GM21381 (cell line): ENCODE measurements at regions not wholly inside any gene's neighbourhood (a gene's known extent, or its start where the extent isn't known, plus 50 kb on each side); places are given as distances from the start of the nearest gene placed in this dataset.
"Not testable (repeated sequence)": the region's sequence is repeated elsewhere in the genome, so short reads cannot be mapped to it uniquely, and the experiment has no call there.

Experiments used
- ATAC-seq: cut with Tn5 transposase; IDR thresholded peaks from one replicate; pipeline ENCODE4 v1.9.1; 2021; ENCODE audit warnings: mild to moderate bottlenecking, moderate library complexity; ENCODE audit not compliant: unreplicated experiment

DNA sequence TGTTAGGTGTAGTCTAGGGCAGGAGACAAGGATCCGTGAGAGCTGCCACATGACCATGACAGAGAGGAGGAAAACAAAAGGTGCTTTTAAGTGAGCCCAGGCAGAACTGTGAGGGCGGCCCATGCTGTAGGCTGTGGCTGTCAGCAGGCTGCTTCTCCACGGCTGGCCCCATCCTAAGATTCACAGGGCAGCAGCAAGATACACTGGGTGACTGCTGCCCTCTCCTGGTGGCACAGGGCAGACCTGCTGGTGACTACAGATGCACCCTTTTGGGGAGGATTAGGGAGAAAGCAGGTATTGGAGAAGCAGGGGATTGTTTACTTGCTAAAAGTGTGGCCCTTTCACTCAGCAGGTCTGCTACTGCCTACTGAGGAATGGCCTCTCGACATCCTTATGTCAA is 112.2 kb upstream of the CCZ1B start:
- not testable (repeated sequence) for ATAC-seq

DNA sequence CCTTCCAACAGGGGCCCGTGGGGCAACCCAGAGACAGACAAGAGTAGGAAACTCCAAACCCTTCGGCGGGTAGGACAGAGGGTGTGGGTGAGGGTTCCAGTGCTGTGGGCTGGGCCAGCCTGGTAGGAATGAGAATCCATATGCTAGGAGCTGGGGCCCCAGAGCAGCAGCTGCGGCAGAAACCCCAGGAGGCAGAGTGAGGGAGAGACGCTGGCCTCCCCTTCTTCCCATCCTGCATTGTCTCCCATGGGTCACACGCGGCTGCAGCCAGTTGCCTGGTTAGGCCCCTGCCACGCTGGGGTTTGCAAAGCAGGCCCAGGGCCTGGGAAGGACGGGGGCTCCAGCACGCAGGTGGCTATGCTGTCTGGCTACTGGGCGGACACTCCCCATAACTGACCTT is 113.1 kb upstream of the CCZ1B start:
- not testable (repeated sequence) for ATAC-seq

DNA sequence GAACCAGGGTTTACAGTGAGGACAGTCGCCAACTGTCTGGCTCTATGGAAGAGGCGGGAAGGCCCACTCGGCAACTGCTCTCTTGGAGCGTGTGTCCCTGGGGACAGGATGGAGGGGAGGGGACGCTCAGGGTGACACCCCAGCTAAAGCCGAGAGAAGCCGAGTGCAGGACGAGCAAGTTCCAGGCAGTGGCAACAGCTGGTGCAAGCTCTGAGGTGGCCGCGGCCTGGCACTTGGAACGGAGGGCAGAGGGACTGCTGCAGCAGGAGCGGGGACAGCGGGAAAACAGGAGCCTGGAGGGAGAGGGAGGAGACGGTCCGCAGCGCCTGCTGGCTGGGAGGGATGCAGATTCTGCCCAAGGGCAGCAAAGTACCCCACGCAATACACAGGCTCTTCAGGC is 113.8 kb upstream of the CCZ1B start:
- not testable (repeated sequence) for ATAC-seq

DNA sequence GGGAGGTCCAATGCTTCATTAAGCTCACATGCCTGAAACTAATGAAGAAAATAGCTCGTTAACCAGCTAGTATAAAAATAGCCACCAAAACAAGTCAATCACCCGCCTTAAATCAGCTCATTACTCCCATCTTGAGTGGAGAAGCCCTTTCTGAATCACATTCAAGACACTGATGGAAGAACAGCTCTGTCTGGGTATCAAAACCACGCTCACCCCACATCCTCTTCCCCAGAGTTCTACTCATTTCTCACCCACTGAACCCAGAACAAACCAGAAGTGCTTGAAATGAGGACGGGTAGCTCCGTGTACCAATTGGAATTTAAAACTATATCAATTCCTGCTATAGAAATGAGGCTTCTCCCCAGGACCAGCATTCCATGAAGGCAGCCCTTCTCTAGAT is 120.8 kb upstream of the CCZ1B start:
- not testable (repeated sequence) for ATAC-seq

DNA sequence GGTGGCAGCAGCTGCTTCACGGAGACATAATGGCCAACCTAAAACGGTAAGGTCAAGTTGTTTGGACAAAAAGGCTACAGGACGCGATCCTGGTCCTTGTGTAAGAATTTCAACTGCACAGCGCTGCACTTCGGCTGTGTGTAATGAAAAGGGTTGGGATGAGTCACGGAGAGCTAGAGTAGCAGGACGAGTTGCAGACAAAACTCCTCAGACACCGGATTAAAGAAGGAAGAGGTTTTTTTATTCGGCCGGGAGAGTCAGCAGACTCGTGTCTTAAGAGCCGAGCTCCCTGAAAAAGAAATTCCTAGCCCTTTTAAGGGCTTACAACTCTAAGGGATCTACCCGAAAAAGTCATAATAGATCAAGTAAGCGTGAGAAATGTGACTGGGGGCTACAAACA is 124.2 kb upstream of the CCZ1B start:
- ATAC-seq = not testable (repeated sequence)

DNA sequence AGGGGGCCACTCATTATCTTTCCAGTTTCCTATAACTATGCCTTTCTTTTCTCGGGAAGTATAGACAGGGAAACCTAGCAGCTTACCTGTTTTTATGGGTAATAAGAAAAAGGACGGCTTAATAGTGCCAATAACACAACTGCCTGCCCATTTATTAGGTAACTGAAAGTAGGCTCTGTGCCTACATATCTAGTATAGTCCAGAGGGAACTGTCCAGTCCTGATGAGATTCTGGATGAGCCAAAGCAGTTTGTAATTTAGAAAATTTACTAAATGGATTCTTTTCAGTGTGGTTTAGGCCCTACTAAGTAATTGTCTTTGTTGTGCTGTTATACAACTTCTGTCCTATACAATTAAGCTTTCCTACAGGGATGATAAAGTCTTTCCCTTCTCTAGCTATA is 125.5 kb upstream of the CCZ1B start:
- ATAC-seq = not testable (repeated sequence)

DNA sequence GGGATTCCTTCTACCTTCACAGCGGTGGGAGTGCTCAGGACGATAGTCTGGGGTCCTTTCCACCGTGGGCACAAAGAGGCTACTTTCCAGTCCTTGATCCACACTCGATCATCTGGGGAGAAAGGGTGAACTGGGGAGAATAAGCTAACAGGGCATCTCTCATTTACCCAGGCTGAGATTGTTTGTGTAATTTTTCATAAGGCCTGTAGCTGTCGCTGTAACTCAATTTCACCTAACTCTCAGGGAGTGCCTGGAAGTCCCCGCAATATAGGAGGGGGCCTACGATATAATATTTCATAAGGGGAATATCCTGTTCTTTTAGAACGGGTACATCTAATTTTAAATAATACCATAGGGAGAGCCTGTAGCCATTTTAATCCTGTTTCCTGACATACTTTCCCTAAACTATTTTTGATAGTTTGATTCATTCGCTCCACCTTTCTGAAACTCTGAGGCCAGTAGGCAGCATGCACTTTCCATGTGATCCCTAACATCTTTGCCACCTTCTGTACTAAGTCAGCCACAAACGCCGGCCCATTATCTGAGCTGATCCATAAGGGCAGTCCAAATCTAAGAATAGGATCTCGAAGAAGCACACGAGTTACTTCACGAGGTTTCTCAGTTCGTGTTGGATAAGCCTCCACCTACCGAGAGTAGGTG is 127.2 kb upstream of the CCZ1B start:
- ATAC-seq = not testable (repeated sequence)

DNA sequence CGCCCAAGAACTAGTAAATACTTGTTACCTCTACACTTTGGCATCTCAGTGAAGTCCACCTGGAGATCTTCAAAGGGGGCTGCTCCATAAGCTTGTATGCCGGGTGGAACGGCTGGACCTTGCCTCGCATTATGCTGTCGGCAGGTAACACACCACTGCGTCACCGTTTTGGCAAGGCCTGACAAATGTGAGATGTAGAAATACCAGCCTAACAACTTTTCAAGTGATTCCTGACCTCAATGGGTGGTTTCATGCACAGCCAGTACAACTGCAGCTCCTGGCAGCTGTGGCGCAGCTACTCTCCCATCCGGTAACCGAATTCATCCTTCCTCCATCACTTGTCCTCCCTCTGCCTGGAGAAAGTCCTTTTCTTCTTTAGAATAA is 127.7 kb upstream of the CCZ1B start:
- not testable (repeated sequence) for ATAC-seq

DNA sequence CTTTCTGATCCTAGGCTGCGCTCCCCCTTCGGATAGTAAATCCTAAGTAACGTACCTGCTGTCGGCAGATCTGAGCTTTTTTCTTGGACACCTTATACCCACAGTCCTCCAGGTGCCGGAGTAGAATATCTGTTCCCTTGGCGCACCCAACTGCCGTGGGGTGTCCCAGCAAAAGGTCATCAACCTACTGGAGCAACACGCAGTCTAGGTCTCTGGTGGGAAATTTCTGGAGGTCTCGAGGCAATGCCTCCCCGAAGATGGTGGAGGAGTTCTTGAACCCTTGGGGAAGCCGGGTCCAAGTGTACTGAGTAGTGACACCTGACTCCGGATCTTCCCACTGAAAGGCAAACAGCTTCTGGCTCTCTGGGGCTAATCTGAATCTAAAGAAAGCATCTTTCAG is 129.3 kb upstream of the CCZ1B start:
- not testable (repeated sequence) for ATAC-seq

DNA sequence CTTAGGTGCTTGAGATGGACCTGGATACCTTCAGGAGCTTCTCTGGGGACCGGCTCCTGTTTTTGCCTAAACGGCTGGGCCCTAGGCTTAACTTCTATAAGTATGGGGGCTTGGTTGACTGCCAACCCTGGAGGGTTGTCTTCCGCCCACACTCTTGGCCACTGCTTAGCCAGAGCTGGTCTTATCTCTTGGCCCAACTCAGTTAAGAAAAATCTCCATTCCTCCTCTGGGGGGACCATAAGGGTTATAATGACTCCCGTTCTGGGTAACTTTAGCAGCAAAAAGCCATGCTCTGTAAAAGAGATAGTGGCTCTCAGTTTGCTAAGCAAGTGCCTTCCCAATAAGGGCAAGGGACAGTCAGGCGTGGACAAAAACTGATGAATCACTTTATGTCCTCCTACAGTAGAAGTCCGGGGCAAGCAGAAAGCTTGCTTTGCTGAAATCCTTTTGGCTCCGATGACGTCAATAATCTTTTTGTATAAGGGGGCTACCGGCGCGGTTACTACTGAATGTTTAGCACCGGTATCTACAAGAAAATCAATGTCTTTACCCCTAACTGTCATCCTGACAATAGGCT is 130.0 kb upstream of the CCZ1B start:
- ATAC-seq = not testable (repeated sequence)

DNA sequence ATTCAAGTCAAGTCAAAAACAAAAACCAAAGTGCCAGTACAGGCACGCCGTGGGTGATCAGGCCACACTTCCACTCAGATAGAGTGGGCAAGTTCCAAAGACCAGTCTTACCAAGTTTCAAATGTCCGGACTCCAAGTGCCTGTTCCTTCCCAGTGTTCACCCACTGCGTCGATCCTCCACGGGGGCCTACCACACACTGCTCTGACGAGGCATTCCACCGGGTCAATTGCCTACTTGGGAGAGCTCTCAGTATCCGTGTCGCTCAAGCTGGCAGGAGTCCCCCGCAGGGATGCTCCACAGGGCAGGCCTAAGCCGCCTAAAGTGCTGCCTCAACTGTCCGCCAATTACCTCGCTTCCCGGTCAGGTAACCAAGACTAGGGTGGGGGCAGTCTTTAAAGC is 132.3 kb upstream of the CCZ1B start:
- not testable (repeated sequence) for ATAC-seq

DNA sequence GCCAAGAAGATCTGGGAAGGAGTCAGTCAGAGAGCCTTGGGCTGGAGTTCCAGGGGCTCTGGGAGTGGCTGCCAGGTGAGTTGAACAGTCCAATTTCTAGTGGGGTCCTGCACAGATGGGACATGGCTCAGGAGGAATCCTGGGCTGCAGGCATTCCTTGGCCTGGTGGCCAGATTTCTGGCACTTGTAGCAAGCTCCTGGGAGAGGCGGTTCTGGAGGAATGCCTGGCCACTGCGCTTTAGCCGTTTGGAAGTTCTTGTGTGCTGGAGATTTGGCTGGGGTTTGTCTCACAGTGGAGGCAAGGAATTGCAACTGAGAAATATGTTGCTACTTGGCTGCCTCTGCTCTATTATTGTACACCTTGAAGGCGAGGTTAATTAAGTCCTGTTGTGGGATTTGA is 133.9 kb upstream of the CCZ1B start:
- ATAC-seq = not testable (repeated sequence)

DNA sequence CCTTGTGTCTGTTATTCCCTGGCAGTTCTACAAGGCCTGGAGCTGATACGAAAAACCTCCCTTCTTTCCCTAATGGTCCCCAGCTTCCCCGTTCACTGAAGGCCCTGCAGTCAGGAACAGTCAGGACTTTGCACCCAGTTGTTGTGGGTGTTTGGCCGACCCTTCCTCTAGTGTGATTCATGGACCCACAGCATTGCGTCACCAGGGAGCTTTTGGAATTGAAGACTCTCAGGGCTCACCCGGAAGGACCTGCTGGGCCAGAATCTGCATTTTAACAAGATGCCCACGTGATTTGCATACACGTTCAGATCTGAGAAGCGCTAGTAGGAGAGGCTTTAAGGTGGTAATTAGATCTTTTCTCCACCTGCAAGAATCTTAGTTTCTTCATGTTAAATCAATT is 136.8 kb upstream of the CCZ1B start:
- not testable (repeated sequence) for ATAC-seq

DNA sequence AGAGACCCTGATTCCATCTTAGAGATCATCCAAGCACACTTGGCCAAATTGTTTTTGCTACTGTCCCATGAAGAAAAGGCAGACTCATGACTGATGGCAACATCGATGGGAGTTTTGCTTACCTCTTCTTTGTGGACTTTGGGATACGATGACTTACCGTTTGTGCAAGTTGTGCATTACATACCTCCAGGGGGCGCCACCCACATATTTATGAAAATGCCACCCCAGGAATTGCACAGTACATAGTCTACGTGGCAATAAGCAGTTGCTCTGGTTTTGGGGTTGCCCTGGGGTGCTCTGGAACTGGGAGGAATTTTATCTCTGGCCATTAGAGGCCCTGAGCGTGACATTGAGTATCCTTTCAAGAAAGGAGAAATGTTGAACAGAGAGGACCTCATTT is 139.0 kb upstream of the CCZ1B start:
- not testable (repeated sequence) for ATAC-seq

DNA sequence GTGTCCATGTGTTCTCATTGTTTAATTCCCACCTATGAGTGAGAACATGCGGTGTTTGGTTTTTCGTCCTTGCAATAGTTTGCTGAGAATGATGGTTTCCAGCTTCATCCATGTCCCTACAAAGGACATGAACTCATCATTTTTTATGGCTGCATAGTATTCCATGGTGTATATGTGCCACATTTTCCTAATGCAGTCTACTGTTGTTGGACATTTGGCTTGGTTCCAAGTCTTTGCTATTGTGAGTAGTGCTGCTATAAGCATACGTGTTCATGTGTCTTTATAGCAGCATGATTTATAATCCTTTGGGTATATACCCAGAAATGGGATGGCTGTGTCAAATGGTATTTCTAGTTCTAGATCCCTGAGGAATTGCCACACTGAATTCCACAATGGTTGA is 144.1 kb upstream of the CCZ1B start:
- not testable (repeated sequence) for ATAC-seq

DNA sequence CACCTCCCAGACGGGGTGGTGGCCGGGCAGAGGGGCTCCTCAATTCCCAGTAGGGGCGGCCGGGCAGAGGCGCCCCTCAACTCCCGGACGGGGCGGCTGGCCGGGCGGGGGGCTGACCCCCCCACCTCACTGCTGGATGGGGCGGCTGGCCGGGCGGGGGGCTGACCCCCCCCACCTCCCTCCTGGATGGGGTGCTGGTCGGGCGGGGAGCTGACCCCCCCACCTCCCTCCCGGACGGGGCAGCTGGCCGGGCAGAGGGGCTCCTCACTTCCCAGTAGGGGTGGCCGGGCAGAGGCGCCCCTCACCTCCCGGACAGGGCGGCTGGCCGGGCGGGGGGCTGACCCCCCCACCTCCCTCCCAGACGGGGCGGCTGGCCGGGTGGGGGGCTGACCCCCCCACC is 148.8 kb upstream of the CCZ1B start:
- not testable (repeated sequence) for ATAC-seq

DNA sequence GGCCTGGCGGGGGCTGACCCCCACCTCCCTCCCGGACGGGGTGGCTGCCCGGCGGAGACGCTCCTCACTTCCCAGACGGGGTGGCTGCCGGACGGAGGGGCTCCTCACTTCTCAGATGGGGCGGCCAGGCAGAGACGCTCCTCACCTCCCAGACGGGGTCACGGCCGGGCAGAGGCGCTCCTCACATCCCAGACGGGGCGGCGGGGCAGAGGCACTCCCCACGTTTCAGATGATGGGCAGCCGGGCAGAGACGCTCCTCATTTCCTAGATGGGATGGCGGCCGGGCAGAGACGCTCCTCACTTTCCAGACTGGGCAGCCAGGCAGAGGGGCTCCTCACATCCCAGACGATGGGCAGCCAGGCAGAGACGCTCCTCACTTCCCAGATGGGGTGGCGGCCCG is 149.3 kb upstream of the CCZ1B start:
- ATAC-seq = not testable (repeated sequence)

DNA sequence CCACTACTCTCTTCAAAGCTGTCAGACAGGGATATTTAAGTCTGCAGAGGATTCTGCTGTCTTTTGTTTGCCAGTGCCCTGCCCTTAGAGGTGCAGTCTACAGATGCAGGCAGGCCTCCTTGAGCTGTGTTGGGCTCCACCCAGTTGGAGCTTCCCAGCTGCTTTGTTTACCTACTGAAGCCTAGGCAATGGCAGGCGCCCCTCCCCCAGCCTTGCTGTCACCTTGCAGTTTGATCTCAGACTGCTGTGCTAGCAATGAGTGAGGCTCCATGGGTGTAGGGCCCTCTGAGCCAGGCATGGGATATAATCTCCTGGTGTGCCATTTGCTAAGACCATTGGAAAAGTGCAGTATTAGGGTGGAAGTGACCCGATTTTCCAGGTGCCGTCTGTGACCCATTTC is 151.3 kb upstream of the CCZ1B start:
- ATAC-seq = not testable (repeated sequence)

DNA sequence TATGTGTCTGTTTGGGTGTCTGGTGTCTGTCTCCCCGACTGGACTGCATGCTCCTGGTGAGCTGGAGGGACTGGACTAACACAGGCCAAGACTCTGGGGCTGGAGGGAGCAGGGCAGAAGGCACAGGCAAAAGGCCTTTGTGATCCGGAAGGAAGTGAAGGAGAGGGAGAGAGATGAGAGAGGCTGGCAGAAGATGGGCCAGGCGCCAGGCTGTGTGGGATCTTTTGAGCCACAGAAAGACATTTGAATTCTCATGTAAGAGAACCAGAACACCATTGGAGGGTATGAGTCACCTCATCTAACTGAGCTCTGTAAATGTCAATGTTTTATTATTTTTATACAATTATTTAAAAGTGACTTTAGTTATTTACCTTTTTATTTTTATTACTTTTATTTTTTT is 152.3 kb upstream of the CCZ1B start:
- ATAC-seq = not testable (repeated sequence)

DNA sequence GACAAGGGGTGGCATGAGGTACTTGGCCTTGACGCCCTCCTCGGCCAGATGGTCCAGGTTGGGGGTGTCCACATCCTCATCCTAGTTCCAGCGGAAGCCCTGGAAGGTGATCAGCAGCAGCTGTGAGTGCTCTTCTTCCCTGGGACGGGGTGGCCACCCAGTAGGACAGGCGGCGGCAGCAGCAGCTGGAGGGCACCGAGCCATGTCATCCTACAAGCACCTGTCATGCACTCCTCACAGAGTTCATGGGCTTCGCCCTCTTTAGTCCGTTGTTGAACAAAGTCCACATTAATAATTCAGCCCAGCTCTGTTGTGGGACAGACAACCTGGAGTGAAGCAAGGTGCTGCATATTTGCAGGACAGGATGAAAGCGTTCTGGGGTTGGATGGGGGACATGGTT is 153.4 kb upstream of the CCZ1B start:
- ATAC-seq = not testable (repeated sequence)

DNA sequence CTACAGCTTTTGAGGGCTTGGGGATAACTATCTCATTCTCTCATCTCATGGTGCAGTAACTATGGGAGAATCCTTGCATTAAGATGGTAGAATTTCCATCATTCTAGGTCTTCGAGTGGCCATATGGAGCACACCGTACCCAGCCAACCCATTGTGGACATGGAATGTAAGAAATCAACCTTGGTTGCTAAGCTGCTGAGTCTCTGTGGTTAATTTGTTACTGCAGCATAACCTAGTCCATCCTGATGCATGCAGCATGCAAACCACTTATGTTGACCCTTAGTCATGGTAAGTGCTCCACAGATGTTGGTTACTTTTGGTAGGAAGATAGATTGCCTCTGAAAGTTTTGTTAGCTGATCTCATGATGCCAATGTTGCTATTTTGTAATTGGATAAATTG is 156.3 kb upstream of the CCZ1B start:
- ATAC-seq = not testable (repeated sequence)

DNA sequence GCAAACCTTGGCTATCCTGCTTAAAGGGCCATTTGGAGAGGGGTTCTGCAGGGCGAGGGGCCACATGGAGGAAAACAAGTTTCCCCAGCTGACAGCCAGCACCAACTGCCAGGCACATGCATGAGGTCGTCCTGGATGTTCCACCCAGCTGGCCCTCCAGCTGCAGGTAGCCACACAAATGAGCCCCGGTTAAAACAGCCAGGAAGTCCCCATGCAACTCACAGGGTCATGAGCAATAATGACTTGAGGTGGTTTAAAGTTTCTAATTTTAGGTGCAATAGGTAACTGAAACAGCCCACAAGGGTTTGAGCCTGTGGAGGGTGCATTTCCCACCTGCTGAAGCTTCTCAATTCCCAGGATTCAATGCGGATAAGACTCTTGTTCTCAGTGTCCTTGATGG is 160.8 kb upstream of the CCZ1B start:
- not testable (repeated sequence) for ATAC-seq

DNA sequence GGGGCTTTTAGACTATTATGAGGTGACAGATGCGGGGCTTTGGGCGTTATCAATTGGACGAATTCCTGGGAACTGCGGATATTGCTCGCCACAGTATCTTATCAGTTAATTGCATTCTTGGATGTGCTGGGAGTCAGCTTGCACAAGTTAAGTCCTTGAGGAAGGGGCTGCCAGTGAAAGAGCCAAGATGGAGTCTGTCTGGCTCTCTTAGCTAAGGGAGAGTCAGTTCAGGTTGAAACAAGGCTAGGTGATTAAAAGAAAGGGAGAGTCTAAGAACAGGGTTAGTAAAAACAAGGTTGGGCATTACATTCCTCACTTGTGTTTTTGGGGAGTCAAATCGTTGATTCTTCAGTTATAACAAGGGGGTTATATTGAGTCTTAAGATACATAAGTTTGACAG is 162.5 kb upstream of the CCZ1B start:
- ATAC-seq = not testable (repeated sequence)
